Retina (tissue), 1 donor: ENCODE measurements at regions not wholly inside any gene's neighbourhood (a gene's known extent, or its start where the extent isn't known, plus 50 kb on each side); places are given as distances from the start of the nearest gene placed in this dataset.

Source experiments
- DNase-seq: peaks from one replicate; pipeline ENCODE4 v3.0.0-alpha.2; 2016

- DNase-seq, result no peak
Measured at GRCh38 chr1:73635021-73635420, 563.0 kb downstream of the LRRIQ3 start.

DNA sequence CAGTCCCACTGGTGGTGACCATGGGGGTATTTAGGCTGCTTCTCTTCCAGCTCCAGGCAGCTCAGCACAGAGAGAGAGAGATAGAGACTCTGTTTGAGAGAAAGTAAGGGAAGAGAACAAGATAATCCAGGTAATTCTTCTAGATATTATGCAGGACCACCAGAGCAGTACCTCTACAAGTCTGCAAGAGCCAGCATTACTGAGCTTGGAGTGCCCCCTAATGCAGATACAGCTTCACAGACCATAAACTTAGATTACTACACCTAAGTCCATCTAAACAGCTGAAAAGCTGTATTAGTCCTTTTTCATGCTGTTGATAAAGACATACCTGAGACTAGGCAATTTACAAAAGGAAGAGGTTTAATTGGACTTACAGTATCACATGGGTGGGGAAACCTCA lies 570.3 kb downstream of the LRRIQ3 start:
- no peak for DNase-seq

- DNase-seq, result no peak
Measured at GRCh38 chr1:73626326-73626725, 571.6 kb downstream of the LRRIQ3 start.

DNA sequence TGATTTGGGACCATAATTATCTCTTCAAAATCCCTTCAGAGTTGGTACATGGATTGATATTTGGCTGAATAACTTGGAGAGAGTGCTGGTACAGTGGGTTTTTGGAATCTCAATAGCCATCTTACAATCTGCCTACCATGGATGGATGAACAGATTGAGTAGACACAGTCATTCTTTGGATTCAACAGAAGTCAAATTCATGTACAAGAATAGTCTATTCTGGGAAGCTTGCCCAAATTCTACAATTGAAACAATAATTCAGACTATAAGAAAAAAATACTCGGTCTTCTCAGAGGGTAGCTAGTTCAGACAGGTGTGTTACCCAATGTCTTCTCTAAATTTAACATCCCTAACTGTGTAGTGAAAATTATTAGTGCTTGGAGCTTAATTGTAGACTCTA lies 574.0 kb downstream of the LRRIQ3 start:
- no peak for DNase-seq

- DNase-seq, result no peak
Measured at GRCh38 chr1:73617145-73617544, 580.8 kb downstream of the LRRIQ3 start.

- DNase-seq, result no peak
Measured at GRCh38 chr1:73611681-73612080, 586.3 kb downstream of the LRRIQ3 start.

- DNase-seq, result peak; percentile 2
Measured at GRCh38 chr1:73604739-73605138, 593.2 kb downstream of the LRRIQ3 start.

- DNase-seq, result no peak
Measured at GRCh38 chr1:73604211-73604610, 593.8 kb downstream of the LRRIQ3 start.

DNA sequence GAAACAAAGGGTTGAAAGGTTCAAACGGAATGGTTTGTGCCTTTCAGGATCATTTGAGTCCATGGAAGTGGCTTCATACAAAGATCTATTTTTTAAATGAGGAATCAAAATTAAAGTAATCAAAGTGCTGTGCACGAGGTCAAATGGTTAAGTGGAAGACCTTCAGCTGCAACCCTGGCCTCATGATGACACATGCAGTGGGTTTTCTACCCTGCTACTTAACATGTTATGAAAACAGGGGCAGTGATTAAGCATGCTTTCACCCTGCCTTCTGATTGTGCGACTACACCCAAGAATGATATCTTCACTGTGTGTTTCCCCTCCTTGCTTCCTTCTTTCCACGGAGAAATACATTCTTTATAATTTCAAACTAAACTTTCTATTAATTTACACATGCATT lies 604.2 kb downstream of the LRRIQ3 start:
- no peak for DNase-seq

- no peak for DNase-seq
Measured at GRCh38 chr1:73593364-73593763, 604.6 kb downstream of the LRRIQ3 start.

DNA sequence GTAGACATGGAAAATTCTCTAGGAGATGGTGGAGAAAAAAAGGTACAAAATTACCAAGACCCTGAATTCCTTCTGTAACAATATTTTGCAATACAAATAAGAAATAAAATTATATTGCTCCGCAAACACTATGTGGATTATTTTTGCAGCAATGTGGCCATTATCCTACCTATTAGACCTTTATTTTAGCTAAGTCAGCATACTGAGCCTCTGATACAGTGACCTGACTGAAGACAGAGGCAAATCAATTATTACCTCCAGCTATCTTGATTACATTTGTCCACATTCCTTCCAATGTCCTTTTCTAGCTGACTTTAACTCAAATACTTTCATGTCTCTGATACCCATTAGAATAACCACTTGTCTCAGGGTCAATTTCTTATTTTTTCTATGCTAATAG lies 610.9 kb downstream of the LRRIQ3 start:
- DNase-seq, result no peak

- DNase-seq, result no peak
Measured at GRCh38 chr1:73577206-73577605, 620.8 kb downstream of the LRRIQ3 start.

DNA sequence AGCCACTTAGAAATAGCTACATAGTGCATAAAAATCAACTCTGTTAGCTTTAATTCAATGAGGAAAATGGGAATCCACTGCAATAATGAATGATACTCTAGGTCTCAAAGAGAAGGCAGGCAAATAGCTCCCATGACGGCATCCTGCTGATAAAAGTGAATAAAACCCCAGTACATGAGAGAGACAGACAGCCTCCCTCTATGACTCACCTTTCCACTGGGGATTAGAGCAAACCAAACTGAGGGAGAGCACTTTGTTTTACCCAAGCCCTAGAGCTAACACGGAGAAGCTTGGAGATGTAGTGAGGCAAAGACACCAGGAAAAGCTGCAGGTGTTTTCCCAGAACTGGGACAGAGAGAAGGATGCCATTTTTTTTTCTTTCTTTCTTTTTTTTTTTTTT lies 621.9 kb downstream of the LRRIQ3 start:
- no peak for DNase-seq

DNA sequence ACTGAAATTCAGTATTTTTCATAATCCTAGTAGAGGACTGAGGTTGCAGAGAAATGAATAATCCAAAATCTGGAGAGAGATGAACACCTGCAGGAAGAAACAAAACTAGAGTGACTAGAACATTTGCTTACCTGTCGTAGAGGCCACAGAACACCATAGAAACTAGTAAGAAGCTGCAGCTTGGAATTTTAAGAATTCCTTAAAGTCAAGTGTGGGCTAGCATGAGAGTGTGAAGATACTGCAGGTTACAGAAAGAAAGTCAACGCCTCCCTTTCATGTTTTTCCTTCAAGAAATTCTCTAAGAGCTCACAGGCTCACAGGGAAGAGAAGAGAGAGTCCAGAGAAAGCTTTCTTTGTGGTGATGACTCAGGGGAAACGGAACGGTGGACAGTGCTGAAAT lies 633.7 kb downstream of the LRRIQ3 start:
- DNase-seq, result no peak

DNA sequence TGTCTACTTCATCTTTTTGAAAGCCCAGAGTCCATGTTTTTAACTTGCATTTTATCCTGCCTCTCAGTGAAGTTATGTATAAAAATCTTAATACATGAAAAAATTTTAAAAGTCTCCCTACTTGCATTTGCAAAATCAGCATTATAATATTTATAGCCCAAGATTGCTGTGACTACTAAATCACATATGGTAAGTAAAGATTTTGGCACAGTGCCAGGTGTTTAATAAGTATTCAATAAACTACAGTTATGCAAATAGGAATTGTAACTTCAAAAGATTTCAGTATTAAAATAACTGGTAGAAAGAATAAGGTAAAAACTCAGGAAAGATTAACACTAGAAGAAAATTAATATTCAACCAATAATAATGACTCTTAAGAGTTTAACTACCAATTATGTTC lies 641.7 kb downstream of the LRRIQ3 start:
- DNase-seq, result no peak

DNA sequence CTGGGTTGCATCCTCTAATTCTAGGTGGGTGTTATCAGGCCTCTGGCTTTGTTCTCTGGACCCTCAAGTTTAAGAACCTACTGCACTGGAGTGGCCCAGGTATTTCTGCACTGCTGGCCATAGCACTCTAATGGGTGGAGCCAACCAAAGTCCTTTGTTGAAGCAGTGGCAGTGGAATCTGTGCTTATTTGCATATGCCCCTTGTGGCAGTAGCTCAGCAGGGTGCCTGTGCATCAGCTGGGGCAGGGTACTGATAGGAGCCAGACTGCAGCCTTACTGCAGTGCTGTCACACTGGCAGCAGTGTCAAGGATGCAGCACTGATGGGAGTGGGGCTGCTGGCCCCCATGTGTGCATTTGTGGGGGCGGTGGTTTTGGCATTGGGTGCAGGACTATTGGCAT lies 660.6 kb downstream of the LRRIQ3 start:
- DNase-seq, result no peak

- peak; percentile 6 for DNase-seq
Measured at GRCh38 chr1:73517603-73518191, 680.3 kb downstream of the LRRIQ3 start.

DNA sequence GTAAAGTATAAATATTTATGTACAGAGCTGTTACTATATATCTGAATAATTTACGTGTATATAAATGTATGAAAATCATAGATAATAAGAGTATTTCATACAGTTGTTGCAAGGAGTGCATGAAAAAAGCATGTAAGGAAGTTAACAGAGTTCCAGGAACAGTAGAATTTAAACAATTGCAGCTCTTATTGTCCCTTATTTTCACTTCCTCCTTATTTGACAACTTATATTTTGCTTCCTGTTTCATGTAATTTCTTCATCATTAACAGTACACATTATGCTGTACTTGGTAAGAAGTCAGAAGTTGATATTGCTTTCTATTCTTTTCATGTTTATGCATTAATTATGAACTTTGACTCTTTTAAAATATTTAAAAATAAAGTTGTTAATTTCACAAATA lies 681.5 kb downstream of the LRRIQ3 start:
- DNase-seq, result no peak

- DNase-seq, result no peak
Measured at GRCh38 chr1:73511038-73511437, 686.9 kb downstream of the LRRIQ3 start.

- DNase-seq, result no peak
Measured at GRCh38 chr1:73500154-73500553, 697.8 kb downstream of the LRRIQ3 start.

- no peak for DNase-seq
Measured at GRCh38 chr1:73499671-73500070, 698.3 kb downstream of the LRRIQ3 start.

- DNase-seq, result no peak
Measured at GRCh38 chr1:73491621-73492020, 706.4 kb downstream of the LRRIQ3 start.

- DNase-seq, result peak; percentile 57
Measured at GRCh38 chr1:73475316-73475870, 722.6 kb downstream of the LRRIQ3 start.

DNA sequence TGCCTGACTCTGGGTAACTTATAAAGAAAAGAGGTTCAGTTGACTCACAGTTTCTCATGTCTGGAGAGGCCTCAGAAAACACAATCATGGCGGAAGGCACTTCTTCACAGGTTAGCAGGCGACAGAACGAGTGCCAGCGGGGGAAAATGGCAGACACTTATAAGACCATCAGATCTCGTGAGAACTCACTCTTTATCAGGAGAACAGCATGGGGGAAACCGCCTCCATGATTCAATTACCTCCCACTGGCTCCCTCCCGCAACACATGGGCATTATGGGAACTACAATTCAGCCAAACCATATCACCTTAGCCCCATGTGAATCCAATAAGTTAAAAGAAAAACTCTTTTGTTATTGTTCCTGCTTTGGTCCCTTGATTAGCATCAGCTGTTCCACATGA lies 725.2 kb downstream of the LRRIQ3 start:
- no peak for DNase-seq

GRCh38 chr1:73467731-73468130 lies 730.2 kb downstream of the LRRIQ3 start:
- no peak for DNase-seq
